Natural killer cell (primary cell): ENCODE measurements at regions not wholly inside any gene's neighbourhood (a gene's known extent, or its start where the extent isn't known, plus 50 kb on each side); places are given as distances from the start of the nearest gene placed in this dataset.

Source experiments
- ATAC-seq, 3 donors: fragments of 150-1000 bp in 2 of 3; fragments of 200-7000 bp in 1 of 3; cut with Tn5 transposase; 1 replicate in 1 of 3; 2 replicates in 2 of 3; pipeline ENCODE4 v1.10.0; 2021; ENCODE audit warnings: mild to moderate bottlenecking in 2 of 3, moderate library complexity in 2 of 3
- DNase-seq, 2 donors: peaks; one replicate each; pipeline versions ENCODE4 v3.0.0 to v3.0.0-alpha.2; 2013 to 2021; ENCODE audit warnings: mixed read lengths in 1 of 2
- H3K27ac ChIP-seq: one replicate; pipeline ENCODE4 v1.5.1; 2013; ENCODE audit warnings: mild to moderate bottlenecking, low read length
- H3K27me3 ChIP-seq: one replicate; pipeline ENCODE4 v1.6.1; 2013; ENCODE audit warnings: low read length; ENCODE audit not compliant: control insufficient read depth, insufficient read depth
- H3K36me3 ChIP-seq: one replicate; pipeline ENCODE4 v1.6.1; 2013; ENCODE audit warnings: low read length; ENCODE audit not compliant: control insufficient read depth, insufficient read depth
- H3K4me1 ChIP-seq: one replicate; pipeline ENCODE4 v1.6.1; 2013; ENCODE audit warnings: low read length; ENCODE audit not compliant: control insufficient read depth, insufficient read depth
- H3K4me3 ChIP-seq: one replicate; pipeline ENCODE4 v1.5.1; 2013; ENCODE audit warnings: low read length
- H3K9me3 ChIP-seq: one replicate; pipeline ENCODE4 v1.6.1; 2013; ENCODE audit warnings: low read length; ENCODE audit not compliant: control insufficient read depth, insufficient read depth
- H3K27ac Mint-ChIP-seq, 2 donors: one replicate each; pipeline ENCODE4 v1.8.0; 2022; ENCODE audit warnings: mild to moderate bottlenecking in 2 of 2, mixed read lengths in 2 of 2, moderate library complexity in 1 of 2
- H3K27me3 Mint-ChIP-seq, 2 donors: one replicate each; pipeline ENCODE4 v1.8.0; 2022; ENCODE audit warnings: low read depth in 2 of 2, mixed read lengths in 2 of 2
- H3K36me3 Mint-ChIP-seq: one replicate; pipeline ENCODE4 v1.8.0; 2022; ENCODE audit warnings: mixed read lengths
- H3K4me1 Mint-ChIP-seq, 2 donors: one replicate each; pipeline ENCODE4 v1.8.0; 2022; ENCODE audit warnings: mixed read lengths in 2 of 2
- H3K4me3 Mint-ChIP-seq: one replicate; pipeline ENCODE4 v1.8.0; 2022; ENCODE audit warnings: mild to moderate bottlenecking, moderate library complexity, mixed read lengths
- H3K9me3 Mint-ChIP-seq, 2 donors: one replicate each; pipeline ENCODE4 v1.8.0; 2022; ENCODE audit warnings: mixed read lengths in 2 of 2
- CTCF ChIP-seq: fragments of 200-600 bp; IDR thresholded peaks from one replicate; pipeline ENCODE4 v1.8.0; 2022; ENCODE audit warnings: antibody characterized with exemption
- WGBS: methylation state at CpG from one replicate; pipeline ENCODE4 v1.1.7; 2013; ENCODE audit warnings: missing lambda C conversion rate; ENCODE audit not compliant: insufficient coverage; 5-methylcytosine and 5-hydroxymethylcytosine counted together
- intact Hi-C: fragments of 100-400 bp; cut with micrococcal nuclease; formaldehyde crosslinking; loops from one replicate; pipeline ENCODE4 v1.14.2; 2022

- Histone ChIP-seq H3K27ac (no peak overlapping the region), H3K9me3 (no peaks in the 10 kb centered on the region), H3K4me3 (no peak overlapping the region), H3K36me3 (no peaks in the 10 kb centered on the region), H3K27me3 (no peaks in the 10 kb centered on the region), H3K4me1 (no peaks in the 10 kb centered on the region)
- H3K4me3 Mint-ChIP-seq = no peak overlapping the region
- intact Hi-C loops = no loop called here
- H3K9me3 Mint-ChIP-seq = no peaks in the 10 kb centered on the region
- 87% methylated on average over 2 of the region's 2 CpGs for WGBS
- TF ChIP-seq CTCF = no peak
- peaks cover 0 to 5% of the 10 kb centered on the region in 2 donors for H3K27me3 Mint-ChIP-seq
- no peak for DNase-seq
- H3K4me1 Mint-ChIP-seq = no peaks in the 10 kb centered on the region
- H3K27ac Mint-ChIP-seq = no peak overlapping the region
- ATAC-seq = no peak
- no peaks in the 10 kb centered on the region for H3K36me3 Mint-ChIP-seq
These were observed 262.7 kb downstream of the MYCN start for GRCh38 chr2:16203069-16203468.

GRCh38 chr2:16202266-16203020 lies 262.1 kb downstream of the MYCN start:
- H3K36me3 ChIP-seq = no peaks in the 10 kb centered on the region
- no peaks in the 10 kb centered on the region for H3K9me3 ChIP-seq
- DNase-seq (no peak), ATAC-seq (no peak)
- H3K27ac ChIP-seq = no peak overlapping the region
- no peak overlapping the region for H3K4me3 ChIP-seq
- no peak for TF ChIP-seq CTCF
- intact Hi-C loops = no loop called here
- peaks cover 0 to 5% of the 10 kb centered on the region in 2 donors for H3K27me3 Mint-ChIP-seq
- 80% methylated on average over 8 of the region's 8 CpGs for WGBS
- H3K27ac Mint-ChIP-seq = no peak overlapping the region
- no peaks in the 10 kb centered on the region for H3K9me3 Mint-ChIP-seq
- no peaks in the 10 kb centered on the region for H3K36me3 Mint-ChIP-seq
- H3K4me1 ChIP-seq = no peaks in the 10 kb centered on the region
- no peaks in the 10 kb centered on the region for H3K27me3 ChIP-seq
- no peak overlapping the region for H3K4me3 Mint-ChIP-seq
- no peaks in the 10 kb centered on the region for H3K4me1 Mint-ChIP-seq

- no peaks in the 10 kb centered on the region for H3K4me1 ChIP-seq
- H3K9me3 Mint-ChIP-seq = no peaks in the 10 kb centered on the region
- H3K27me3 ChIP-seq = no peaks in the 10 kb centered on the region
- ATAC-seq = no peak
- no peaks in the 10 kb centered on the region for H3K36me3 Mint-ChIP-seq
- no peak overlapping the region for H3K27ac Mint-ChIP-seq
- H3K36me3 ChIP-seq = no peaks in the 10 kb centered on the region
- WGBS = 92% methylated on average over 6 of the region's 7 CpGs
- DNase-seq = no peak
- H3K9me3 ChIP-seq = no peaks in the 10 kb centered on the region
- H3K27ac ChIP-seq = no peak overlapping the region
- peaks cover 0 to 5% of the 10 kb centered on the region in 2 donors for H3K27me3 Mint-ChIP-seq
- no peak for TF ChIP-seq CTCF
- no peak overlapping the region for H3K4me3 ChIP-seq
- H3K4me1 Mint-ChIP-seq = no peaks in the 10 kb centered on the region
- no peak overlapping the region for H3K4me3 Mint-ChIP-seq
- intact Hi-C loops = no loop called here
These were observed 261.5 kb downstream of the MYCN start for GRCh38 chr2:16201848-16202247.
